CD4-positive, alpha-beta T cell treated with Interferon alpha-2 for 1 hour (primary cell): ENCODE measurements at regions not wholly inside any gene's neighbourhood (a gene's known extent, or its start where the extent isn't known, plus 50 kb on each side); places are given as distances from the start of the nearest gene placed in this dataset.

Experiments
- DNase-seq, 2 donors: peaks; one replicate each; pipeline ENCODE4 v3.0.0-alpha.2; 2020 to 2022

GRCh38 chr3:102529452-102529851 is 94.6 kb downstream of the ZPLD1 start:
- DNase-seq: no peak

- DNase-seq: no peak
These were observed 95.8 kb downstream of the ZPLD1 start for GRCh38 chr3:102530415-102531181.

- DNase-seq: no peak
These were observed 96.9 kb downstream of the ZPLD1 start for GRCh38 chr3:102531686-102532085.

- peak; percentile 5 to 16 for DNase-seq
These were observed 98.1 kb downstream of the ZPLD1 start for GRCh38 chr3:102532901-102533300.

GRCh38 chr3:102533784-102534183 is 99.0 kb downstream of the ZPLD1 start:
- DNase-seq: no peak

- peak in 1 of 2 donors; percentile 44 for DNase-seq
These were observed 101.6 kb downstream of the ZPLD1 start for GRCh38 chr3:102536456-102536855.

GRCh38 chr3:102537123-102537522 is 102.3 kb downstream of the ZPLD1 start:
- no peak for DNase-seq

GRCh38 chr3:102544741-102545140 is 109.9 kb downstream of the ZPLD1 start:
- DNase-seq: no peak

GRCh38 chr3:102545276-102545675 is 110.5 kb downstream of the ZPLD1 start:
- DNase-seq: no peak

GRCh38 chr3:102553876-102554275 is 119.1 kb downstream of the ZPLD1 start:
- no peak for DNase-seq

- DNase-seq: no peak
These were observed 135.7 kb downstream of the ZPLD1 start for GRCh38 chr3:102570511-102570910.

GRCh38 chr3:102571006-102571405 is 136.2 kb downstream of the ZPLD1 start:
- DNase-seq: no peak

GRCh38 chr3:102571720-102572384 is 137.0 kb downstream of the ZPLD1 start:
- DNase-seq: no peak

GRCh38 chr3:102573483-102574028 is 138.7 kb downstream of the ZPLD1 start:
- no peak for DNase-seq

- no peak for DNase-seq
These were observed 139.5 kb downstream of the ZPLD1 start for GRCh38 chr3:102574355-102574754.

- no peak for DNase-seq
These were observed 141.8 kb downstream of the ZPLD1 start for GRCh38 chr3:102576651-102577050.

GRCh38 chr3:102577082-102577789 is 142.4 kb downstream of the ZPLD1 start:
- DNase-seq: no peak

GRCh38 chr3:102580760-102581159 is 145.9 kb downstream of the ZPLD1 start:
- no peak for DNase-seq

- no peak for DNase-seq
These were observed 151.7 kb downstream of the ZPLD1 start for GRCh38 chr3:102586485-102586884.

- DNase-seq: no peak
These were observed 159.2 kb downstream of the ZPLD1 start for GRCh38 chr3:102593812-102594602.

GRCh38 chr3:102595057-102595456 is 160.2 kb downstream of the ZPLD1 start:
- no peak for DNase-seq

- no peak for DNase-seq
These were observed 165.2 kb downstream of the ZPLD1 start for GRCh38 chr3:102599819-102600576.
